CD14-positive monocyte (primary cell): ENCODE measurements at regions not wholly inside any gene's neighbourhood (a gene's known extent, or its start where the extent isn't known, plus 50 kb on each side); places are given as distances from the start of the nearest gene placed in this dataset.

Experiments used
- DNase-seq, 3 donors: peaks; one replicate each; pipeline ENCODE4 v3.0.0-alpha.2; 2011 to 2022
- H2AFZ ChIP-seq: 2 replicates; pipeline ENCODE4 v1.6.0; 2012; ENCODE audit warnings: mild to moderate bottlenecking, low read depth, low read length, inconsistent platforms; ENCODE audit not compliant: insufficient read depth, poor library complexity, severe bottlenecking
- H3K27ac ChIP-seq, 2 donors: 1 replicate in 1 of 2; 2 replicates in 1 of 2; pipeline ENCODE4 v1.5.1; 2012 to 2013; ENCODE audit warnings: low read length in 2 of 2, control low read depth in 1 of 2, inconsistent platforms in 1 of 2, low read depth in 1 of 2, mild to moderate bottlenecking in 1 of 2
- H3K27me3 ChIP-seq, 2 donors: one replicate each; pipeline versions ENCODE4 v1.6.0 to v1.6.1; 2011 to 2013; ENCODE audit warnings: low read length in 2 of 2; ENCODE audit not compliant: control insufficient read depth in 2 of 2, insufficient read depth in 2 of 2
- H3K36me3 ChIP-seq, 2 donors: replicated peaks in 1 of 2; 1 replicate in 1 of 2; 2 replicates in 1 of 2; pipeline versions ENCODE4 v1.5.1 to v1.6.1; 2012 to 2013; ENCODE audit warnings: low read length in 2 of 2, control low read depth in 1 of 2, inconsistent platforms in 1 of 2, mild to moderate bottlenecking in 1 of 2; ENCODE audit not compliant: insufficient read depth in 2 of 2, control insufficient read depth in 1 of 2
- H3K4me1 ChIP-seq, 2 donors: 1 replicate in 1 of 2; 2 replicates in 1 of 2; pipeline versions ENCODE4 v1.5.1 to v1.6.1; 2012 to 2013; ENCODE audit warnings: low read length in 2 of 2, control low read depth in 1 of 2, inconsistent platforms in 1 of 2, mild to moderate bottlenecking in 1 of 2, moderate library complexity in 1 of 2; ENCODE audit not compliant: insufficient read depth in 2 of 2, control insufficient read depth in 1 of 2
- H3K4me2 ChIP-seq: replicated peaks from 2 replicates; pipeline ENCODE3; 2012; ENCODE audit warnings: low read length, moderate library complexity, mild to moderate bottlenecking; ENCODE audit not compliant: poor library complexity, severe bottlenecking; ENCODE audit errors: extremely low read depth
- H3K4me3 ChIP-seq, 3 experiments: fragments of 200-600 bp in 1 of 3; sonication (generic) in 1 of 3; replicated peaks in 1 of 3; 1 replicate in 2 of 3; 2 replicates in 1 of 3; pipeline ENCODE4 v1.5.1; 2011 to 2013; ENCODE audit warnings: low read length in 3 of 3, mild to moderate bottlenecking in 3 of 3, control low read depth in 2 of 3, low read depth in 2 of 3, inconsistent platforms in 1 of 3, moderate library complexity in 1 of 3
- H3K79me2 ChIP-seq: 2 replicates; pipeline ENCODE4 v1.6.0; 2012; ENCODE audit warnings: mild to moderate bottlenecking, control low read depth, inconsistent platforms, low read length, moderate library complexity; ENCODE audit not compliant: insufficient read depth
- H3K9ac ChIP-seq: 2 replicates; pipeline ENCODE4 v1.6.0; 2017; ENCODE audit warnings: low read length, mild to moderate bottlenecking; ENCODE audit not compliant: insufficient read depth, poor library complexity, severe bottlenecking
- H3K9me3 ChIP-seq, 2 donors: replicated peaks in 1 of 2; 1 replicate in 1 of 2; 2 replicates in 1 of 2; pipeline versions ENCODE4 v1.5.1 to v1.6.1; 2012 to 2013; ENCODE audit warnings: low read length in 2 of 2, control low read depth in 1 of 2; ENCODE audit not compliant: control insufficient read depth in 1 of 2, insufficient read depth in 1 of 2
- H4K20me1 ChIP-seq: 2 replicates; pipeline ENCODE4 v1.6.0; 2012; ENCODE audit warnings: mild to moderate bottlenecking, low read length, control low read depth, moderate library complexity; ENCODE audit not compliant: insufficient read depth
- H3K27ac Mint-ChIP-seq, 7 donors: one replicate each; pipeline ENCODE4 v1.8.0; 2020; ENCODE audit warnings: mild to moderate bottlenecking in 7 of 7, mixed read lengths in 7 of 7, moderate library complexity in 6 of 7, inconsistent platforms in 2 of 7
- H3K27me3 Mint-ChIP-seq, 3 donors: one replicate each; pipeline ENCODE4 v1.8.0; 2021 to 2022; ENCODE audit warnings: low read depth in 3 of 3, mild to moderate bottlenecking in 3 of 3, mixed read lengths in 3 of 3, moderate library complexity in 3 of 3, inconsistent platforms in 1 of 3
- H3K36me3 Mint-ChIP-seq, 2 donors: one replicate each; pipeline ENCODE4 v1.8.0; 2020; ENCODE audit warnings: mixed read lengths in 2 of 2, inconsistent platforms in 1 of 2, mild to moderate bottlenecking in 1 of 2
- H3K4me1 Mint-ChIP-seq: one replicate; pipeline ENCODE4 v1.8.0; 2020; ENCODE audit warnings: mild to moderate bottlenecking, mixed read lengths
- H3K4me3 Mint-ChIP-seq, 2 donors: one replicate each; pipeline ENCODE4 v1.8.0; 2020; ENCODE audit warnings: mild to moderate bottlenecking in 2 of 2, mixed read lengths in 2 of 2, moderate library complexity in 1 of 2
- H3K9me3 Mint-ChIP-seq, 7 donors: one replicate each; pipeline ENCODE4 v1.8.0; 2020 to 2022; ENCODE audit warnings: mixed read lengths in 7 of 7, mild to moderate bottlenecking in 6 of 7, moderate library complexity in 6 of 7, inconsistent platforms in 2 of 7
- CTCF ChIP-seq: fragments of 200-600 bp; IDR thresholded peaks from one replicate; pipeline ENCODE4 v1.8.0; 2022; ENCODE audit warnings: antibody characterized with exemption, mild to moderate bottlenecking
- WGBS: methylation state at CpG from one replicate; pipeline ENCODE4 v1.1.5; 2013; ENCODE audit warnings: missing lambda C conversion rate; ENCODE audit not compliant: insufficient coverage; 5-methylcytosine and 5-hydroxymethylcytosine counted together
- intact Hi-C, 2 donors: fragments of 100-400 bp; cut with micrococcal nuclease; formaldehyde crosslinking; loops; one replicate each; pipeline versions ENCODE4 v1.15.0 to v1.15.1; 2023

GRCh38 chr20:63084563-63084927 lies 77.8 kb upstream of the BHLHE23 start:
- WGBS, result 79% methylated on average over 15 of the region's 15 CpGs
- H3K4me3 Mint-ChIP-seq, result no peak overlapping the region
- Histone ChIP-seq H3K9me3 (peaks cover 0 to 6% of the 10 kb centered on the region in 2 donors), H3K9ac (no peak overlapping the region), H2AFZ (no peak overlapping the region), H3K27me3 (no peaks in the 10 kb centered on the region), H3K4me2 (no peak overlapping the region), H3K4me1 (no peaks in the 10 kb centered on the region), H3K4me3 (no peak overlapping the region), H3K27ac (no peak overlapping the region), H4K20me1 (no peaks in the 10 kb centered on the region), H3K79me2 (no peaks in the 10 kb centered on the region), H3K36me3 (no peaks in the 10 kb centered on the region)
- H3K9me3 Mint-ChIP-seq, result peaks cover 0 to 7% (median 0%) of the 10 kb centered on the region in 7 donors
- DNase-seq, result no peak
- intact Hi-C loops, result no loop called here
- no peak for TF ChIP-seq CTCF
- no peaks in the 10 kb centered on the region for H3K36me3 Mint-ChIP-seq
- peaks cover 7 to 10% (median 10%) of the 10 kb centered on the region in 3 donors for H3K27me3 Mint-ChIP-seq
- no peaks in the 10 kb centered on the region for H3K4me1 Mint-ChIP-seq
- H3K27ac Mint-ChIP-seq, result no peak overlapping the region

- WGBS, result 84% methylated on average over 33 of the region's 34 CpGs
- no peaks in the 10 kb centered on the region for H3K4me1 ChIP-seq
These were observed 77.2 kb upstream of the BHLHE23 start for GRCh38 chr20:63083831-63084562.

More at GRCh38 chr20:63083831-63084562, 77.2 kb upstream of the BHLHE23 start:
- H3K9me3 Mint-ChIP-seq, result peaks cover 0 to 10% (median 0%) of the 10 kb centered on the region in 7 donors
- TF ChIP-seq CTCF, result no peak
- no peak for DNase-seq
- no peaks in the 10 kb centered on the region for H3K36me3 ChIP-seq
- H3K27ac ChIP-seq, result no peak overlapping the region
- no peaks in the 10 kb centered on the region for H3K79me2 ChIP-seq
- no peaks in the 10 kb centered on the region for H3K4me1 Mint-ChIP-seq
- intact Hi-C loops, result no loop called here
- peaks cover 7 to 10% (median 10%) of the 10 kb centered on the region in 3 donors for H3K27me3 Mint-ChIP-seq
- H4K20me1 ChIP-seq, result no peaks in the 10 kb centered on the region
- no peak overlapping the region for H2AFZ ChIP-seq
- H3K4me3 Mint-ChIP-seq, result no peak overlapping the region
- no peak overlapping the region for H3K4me2 ChIP-seq
- no peak overlapping the region for H3K9ac ChIP-seq
- peaks cover 0 to 8% of the 10 kb centered on the region in 2 donors for H3K9me3 ChIP-seq
- no peak overlapping the region for H3K4me3 ChIP-seq
- no peaks in the 10 kb centered on the region for H3K27me3 ChIP-seq
- H3K36me3 Mint-ChIP-seq, result no peaks in the 10 kb centered on the region
- no peak overlapping the region for H3K27ac Mint-ChIP-seq
